Raji (cell line): ENCODE measurements at regions not wholly inside any gene's neighbourhood (a gene's known extent, or its start where the extent isn't known, plus 50 kb on each side); places are given as distances from the start of the nearest gene placed in this dataset.

Source experiments
- POLR2A ChIP-seq: IDR thresholded peaks from 2 replicates; pipeline ENCODE4 v1.6.1; 2011; ENCODE audit warnings: low read depth, low read length, control low read depth; ENCODE audit not compliant: insufficient read depth

- TF ChIP-seq POLR2A, result no peak
These were observed 89.7 kb upstream of the FZD8 start for GRCh38 chr10:35731828-35732227.

- no peak for TF ChIP-seq POLR2A
These were observed 86.2 kb upstream of the FZD8 start for GRCh38 chr10:35728341-35728740.

GRCh38 chr10:35726846-35727245 is 84.8 kb upstream of the FZD8 start:
- no peak for TF ChIP-seq POLR2A

GRCh38 chr10:35723992-35724391 is 81.9 kb upstream of the FZD8 start:
- no peak for TF ChIP-seq POLR2A

- TF ChIP-seq POLR2A, result no peak
These were observed 81.0 kb upstream of the FZD8 start for GRCh38 chr10:35723059-35723458.

- TF ChIP-seq POLR2A, result no peak
These were observed 80.5 kb upstream of the FZD8 start for GRCh38 chr10:35722636-35723035.

GRCh38 chr10:35722226-35722625 is 80.1 kb upstream of the FZD8 start:
- TF ChIP-seq POLR2A, result no peak

- TF ChIP-seq POLR2A, result no peak
These were observed 78.3 kb upstream of the FZD8 start for GRCh38 chr10:35720366-35720765.

GRCh38 chr10:35716776-35717175 is 74.7 kb upstream of the FZD8 start:
- TF ChIP-seq POLR2A, result no peak

GRCh38 chr10:35712486-35712885 is 70.4 kb upstream of the FZD8 start:
- no peak for TF ChIP-seq POLR2A

GRCh38 chr10:35711615-35712411 is 69.7 kb upstream of the FZD8 start:
- TF ChIP-seq POLR2A, result no peak

- no peak for TF ChIP-seq POLR2A
These were observed 65.7 kb upstream of the FZD8 start for GRCh38 chr10:35707642-35708425.

GRCh38 chr10:35706959-35707358 is 64.9 kb upstream of the FZD8 start:
- no peak for TF ChIP-seq POLR2A

- TF ChIP-seq POLR2A, result no peak
These were observed 63.6 kb upstream of the FZD8 start for GRCh38 chr10:35705671-35706070.

- TF ChIP-seq POLR2A, result no peak
These were observed 63.0 kb upstream of the FZD8 start for GRCh38 chr10:35705051-35705450.

- TF ChIP-seq POLR2A, result no peak
These were observed 62.3 kb upstream of the FZD8 start for GRCh38 chr10:35704401-35704800.
